G401.6 (cell line): ENCODE measurements at regions not wholly inside any gene's neighbourhood (a gene's known extent, or its start where the extent isn't known, plus 50 kb on each side); places are given as distances from the start of the nearest gene placed in this dataset.
"Not testable (repeated sequence)": the region's sequence is repeated elsewhere in the genome, so short reads cannot be mapped to it uniquely, and the experiment has no call there.

Experiments
- FAIRE-seq: peaks from 2 replicates; lab custom pipeline; 2012; peaks lifted over from hg19 to GRCh38; lab: Jason Lieb, UNC

DNA sequence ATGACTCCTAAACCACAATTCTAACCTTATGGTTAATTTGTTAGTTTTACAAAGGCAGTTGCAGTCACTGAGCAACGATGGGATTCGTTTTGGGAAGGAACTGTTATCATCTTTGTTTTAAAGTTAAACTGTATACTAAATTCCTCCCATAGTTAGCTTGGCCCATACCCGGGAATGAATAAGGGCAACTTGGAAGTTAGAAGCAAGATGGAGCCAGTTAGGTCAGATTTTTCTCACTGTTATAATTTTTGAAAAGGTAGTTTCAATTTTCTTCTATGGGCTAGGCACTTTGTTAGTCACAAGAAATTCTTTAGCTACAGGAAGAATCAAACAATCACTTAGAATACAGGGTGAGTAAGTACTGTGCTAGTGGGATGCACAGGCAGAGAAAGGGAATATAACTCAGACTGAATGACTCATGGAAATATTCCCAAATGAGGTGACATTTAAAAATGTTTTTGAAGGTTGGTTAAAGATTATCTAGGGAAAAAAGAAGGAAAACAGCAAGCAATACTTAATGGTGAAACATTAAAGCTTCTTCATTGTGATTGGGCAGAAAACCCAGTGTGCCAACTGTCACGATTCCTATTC, 153.6 kb downstream of the MAGEB17 start:
- FAIRE-seq = no peak

DNA sequence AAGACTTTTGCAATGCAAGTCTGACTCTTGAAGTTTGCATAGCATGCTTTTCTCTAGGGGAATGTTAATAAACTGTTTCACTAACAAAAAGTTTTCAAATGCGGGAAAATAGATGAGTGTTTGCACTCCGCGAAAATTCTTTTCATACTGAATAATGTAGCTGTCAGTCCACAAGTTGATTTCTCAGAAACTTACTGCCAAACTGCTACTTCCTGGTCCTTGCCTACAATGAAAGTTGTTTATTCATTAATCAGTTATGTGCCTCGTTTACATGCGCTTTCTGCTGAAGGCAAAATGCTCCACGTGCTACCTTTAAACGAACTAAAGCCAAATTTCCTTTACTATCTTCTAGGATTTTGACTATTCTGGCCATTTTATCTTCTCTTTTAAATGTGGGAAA, 166.2 kb downstream of the MAGEB17 start:
- FAIRE-seq = no peak

DNA sequence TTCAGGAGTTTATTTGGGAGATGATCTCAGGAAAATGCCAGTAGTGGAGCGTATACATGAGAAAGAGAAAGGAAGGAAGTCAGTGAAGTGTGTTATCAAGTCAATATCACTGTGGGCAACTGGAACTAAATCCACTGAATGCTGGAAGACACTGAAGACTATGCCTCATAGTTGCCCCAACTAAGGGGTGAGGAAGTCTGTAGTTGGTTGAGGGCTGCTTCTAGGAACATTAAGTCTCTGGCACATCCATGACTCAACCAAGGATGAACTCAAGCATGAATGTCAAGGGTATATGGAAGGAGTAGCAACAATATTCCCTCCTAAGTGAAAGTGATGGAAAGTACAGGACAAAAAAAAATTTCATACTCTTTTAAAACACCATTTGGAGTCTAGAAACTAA, 167.9 kb downstream of the MAGEB17 start:
- FAIRE-seq = no peak

DNA sequence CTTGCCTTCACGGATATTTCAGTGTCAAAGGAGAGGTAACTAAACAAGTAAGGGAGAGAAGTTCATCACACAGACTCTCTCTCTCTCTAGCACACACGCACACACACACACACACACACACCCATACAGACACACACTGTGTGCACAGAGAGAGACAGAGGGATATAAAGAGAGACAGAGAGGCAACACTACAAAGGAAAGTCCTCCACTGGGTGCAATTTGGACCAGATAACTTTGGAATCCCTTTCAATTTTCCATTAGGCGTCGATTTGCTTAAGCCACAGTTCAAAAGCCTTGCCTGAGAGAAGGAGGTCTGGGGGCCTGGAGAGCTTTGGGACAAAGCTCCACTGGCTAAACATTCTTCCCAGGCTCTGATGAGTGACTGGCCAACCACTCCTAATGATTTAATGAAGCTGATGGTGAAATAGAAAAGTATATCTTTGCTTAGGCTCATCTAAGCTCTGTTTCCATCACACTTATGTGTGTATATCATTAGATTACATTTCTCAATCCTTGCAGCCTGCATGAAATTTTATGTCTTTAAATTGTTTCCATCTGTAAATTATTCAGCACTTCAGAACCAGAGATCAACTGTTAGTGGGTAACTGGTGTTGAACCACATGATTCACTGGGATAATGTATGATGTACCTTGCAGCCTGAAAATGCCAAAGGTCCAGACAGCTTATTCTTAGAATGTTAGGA, 180.8 kb downstream of the MAGEB17 start:
- FAIRE-seq = no peak

DNA sequence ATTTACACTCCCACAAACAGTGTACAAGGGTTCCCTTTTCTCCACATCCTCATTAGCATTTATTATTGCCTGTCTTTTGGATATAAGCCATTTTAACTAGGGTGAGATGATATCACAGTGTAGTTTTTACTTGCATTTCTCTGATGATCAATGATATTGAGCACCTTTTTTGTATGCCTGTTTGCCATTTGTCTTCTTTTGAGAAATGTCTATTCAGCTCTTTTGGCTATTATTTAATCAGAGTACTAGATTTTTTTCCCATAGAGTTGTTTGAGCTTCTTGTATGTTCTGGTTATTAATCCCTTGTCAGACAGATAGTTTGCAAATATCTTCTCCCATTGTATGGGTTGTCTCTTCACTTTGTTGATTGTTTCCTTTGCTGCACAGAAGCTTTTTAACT, 190.6 kb downstream of the MAGEB17 start:
- no peak for FAIRE-seq

DNA sequence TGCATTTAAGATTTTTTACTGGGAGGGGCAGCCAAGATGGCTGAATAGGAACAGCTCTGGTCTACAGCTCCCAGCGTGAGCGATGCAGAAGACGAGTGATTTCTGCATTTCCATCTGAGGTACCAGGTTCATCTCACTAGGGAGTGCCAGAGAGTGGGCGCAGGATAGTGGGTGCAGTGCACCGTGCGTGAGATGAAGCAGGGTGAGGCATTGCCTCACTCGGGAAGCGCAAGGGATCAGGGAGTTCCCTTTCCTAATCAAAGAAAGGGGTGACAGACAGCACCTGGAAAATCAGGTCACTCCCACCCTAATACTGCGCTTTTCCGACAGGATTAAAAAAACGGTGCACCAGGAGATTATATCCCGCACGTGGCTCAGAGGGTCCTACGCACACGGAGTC, 192.8 kb downstream of the MAGEB17 start:
- FAIRE-seq = not testable (repeated sequence)

DNA sequence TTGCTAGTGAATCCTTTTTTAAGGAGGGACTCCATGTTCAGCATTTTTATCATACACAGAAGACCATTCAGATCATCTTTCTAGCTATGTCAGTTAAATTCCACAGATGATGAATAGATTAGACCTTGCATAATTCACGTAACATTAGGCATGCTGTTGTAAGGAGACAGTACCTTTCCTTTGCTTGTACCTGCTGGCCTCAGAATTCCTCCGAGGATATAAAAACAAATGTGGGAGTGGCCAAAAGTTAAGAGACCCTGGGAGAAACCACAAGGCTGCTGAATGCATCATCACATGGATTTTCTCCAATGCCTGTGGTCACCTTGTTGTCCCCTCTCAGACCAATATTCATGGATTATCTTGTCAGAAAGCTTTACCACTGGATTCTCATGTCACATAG, 201.4 kb downstream of the MAGEB17 start:
- no peak for FAIRE-seq

DNA sequence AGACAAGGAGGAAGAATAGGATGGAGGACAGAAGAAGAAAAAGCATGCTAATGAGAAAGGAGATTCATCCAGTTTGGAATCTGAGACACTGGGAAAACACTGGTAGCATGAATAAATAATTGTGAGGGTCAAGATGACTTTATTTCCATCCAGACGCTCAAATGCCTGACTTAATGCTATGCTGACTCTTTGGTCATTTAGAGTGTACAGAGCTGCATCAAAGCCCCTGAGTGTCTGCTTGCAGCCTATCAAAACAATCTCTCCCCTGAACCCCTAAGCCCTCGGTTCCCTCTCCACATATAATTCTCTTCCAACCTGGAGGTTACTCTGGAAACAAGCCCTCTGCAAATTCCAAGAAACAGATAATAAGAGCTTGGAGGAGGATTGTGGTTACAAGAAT, 208.8 kb downstream of the MAGEB17 start:
- no peak for FAIRE-seq

DNA sequence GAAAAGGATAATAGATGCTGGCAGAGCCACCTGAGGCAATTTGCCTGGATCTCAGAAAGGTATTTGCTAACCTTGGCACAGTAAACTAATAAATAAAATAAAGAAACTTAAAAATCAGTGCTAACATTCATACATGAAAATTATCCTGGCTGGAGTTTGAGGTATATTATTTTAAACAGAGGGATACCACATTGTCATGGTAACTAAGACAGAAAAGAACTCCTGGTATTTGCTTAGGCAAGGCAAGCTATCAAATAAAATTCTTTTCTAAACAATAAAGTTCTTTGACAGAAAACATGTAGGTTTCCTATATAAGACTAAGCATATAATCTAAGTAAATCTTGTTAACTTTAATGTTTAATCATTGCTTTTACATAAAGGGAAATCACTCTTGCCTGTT, 218.8 kb downstream of the MAGEB17 start:
- no peak for FAIRE-seq

DNA sequence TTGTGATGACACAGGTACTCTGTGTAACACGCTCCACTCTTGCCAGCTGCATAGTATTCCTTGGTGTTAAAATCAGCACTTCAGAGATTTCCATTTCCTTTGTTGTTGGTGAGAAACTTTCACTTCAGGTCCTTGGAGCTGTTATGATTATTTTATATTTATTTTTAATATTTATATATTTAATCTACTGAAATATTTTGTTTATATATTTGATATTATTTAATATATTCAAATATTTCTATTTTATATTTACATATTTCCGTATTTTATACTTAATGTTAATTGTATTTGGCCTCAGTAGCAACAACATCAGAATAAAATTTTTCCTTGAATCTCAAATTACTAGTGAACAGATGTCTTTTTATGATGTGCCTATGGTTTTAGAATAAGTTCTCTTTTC, 225.3 kb downstream of the MAGEB17 start:
- peak; percentile 50 for FAIRE-seq

DNA sequence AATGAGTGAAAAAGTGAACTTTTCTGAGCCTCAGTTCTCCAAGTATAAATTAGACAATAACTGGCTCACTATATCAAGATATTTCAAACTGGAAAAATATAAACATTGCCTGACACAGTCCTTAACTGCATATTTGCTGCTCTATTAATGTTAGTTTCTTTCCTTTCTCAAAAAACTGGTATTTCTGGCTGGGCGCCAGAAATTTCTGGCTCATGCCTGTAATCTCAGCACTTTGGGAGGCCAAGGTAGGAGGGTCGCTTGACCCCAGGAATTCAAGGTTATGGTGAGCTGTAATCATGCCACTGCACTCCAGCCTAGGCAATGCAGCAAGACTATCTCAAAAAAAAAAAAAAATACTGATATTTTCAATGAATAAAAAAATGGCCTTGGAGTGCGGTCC, 227.0 kb downstream of the MAGEB17 start:
- FAIRE-seq = no peak

DNA sequence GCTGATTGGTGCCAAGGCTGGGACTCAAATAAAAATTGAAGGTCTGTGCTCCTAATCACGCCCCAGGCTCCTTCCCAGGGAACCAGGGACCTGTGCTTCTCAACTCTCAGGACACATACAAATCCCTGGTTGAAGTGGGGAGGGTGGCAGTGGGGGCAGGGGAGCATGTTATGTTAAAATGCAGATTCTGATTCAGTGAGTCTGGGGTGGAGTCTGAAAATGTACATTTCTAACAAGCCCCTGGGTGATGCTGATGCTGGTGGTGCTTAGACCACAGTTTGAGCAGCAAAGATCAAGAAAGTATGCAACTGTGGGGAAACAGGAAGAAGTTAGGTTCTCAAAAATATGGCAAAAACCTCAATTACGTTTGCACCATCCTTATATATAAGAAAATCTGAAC, 236.5 kb downstream of the MAGEB17 start:
- FAIRE-seq = no peak

DNA sequence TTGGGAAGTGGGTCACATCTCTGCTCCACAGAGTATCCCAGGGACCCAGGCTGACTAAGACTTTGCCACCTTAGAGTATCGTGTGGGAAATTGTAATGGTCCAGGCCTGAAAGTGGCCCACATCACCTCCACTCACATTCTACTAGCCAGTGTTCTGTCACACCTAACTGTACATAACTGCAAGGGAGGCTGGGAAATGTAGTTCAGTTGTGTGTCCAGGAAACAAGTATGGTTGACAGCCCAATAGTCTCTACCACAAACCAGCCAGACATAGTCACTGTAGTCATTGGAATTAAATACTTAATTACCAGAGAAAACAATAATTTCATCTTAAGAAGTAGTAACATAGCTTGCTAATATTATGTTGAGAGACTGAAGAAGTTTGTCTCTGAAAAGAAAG, 233.4 kb upstream of the S100G start:
- FAIRE-seq = no peak

DNA sequence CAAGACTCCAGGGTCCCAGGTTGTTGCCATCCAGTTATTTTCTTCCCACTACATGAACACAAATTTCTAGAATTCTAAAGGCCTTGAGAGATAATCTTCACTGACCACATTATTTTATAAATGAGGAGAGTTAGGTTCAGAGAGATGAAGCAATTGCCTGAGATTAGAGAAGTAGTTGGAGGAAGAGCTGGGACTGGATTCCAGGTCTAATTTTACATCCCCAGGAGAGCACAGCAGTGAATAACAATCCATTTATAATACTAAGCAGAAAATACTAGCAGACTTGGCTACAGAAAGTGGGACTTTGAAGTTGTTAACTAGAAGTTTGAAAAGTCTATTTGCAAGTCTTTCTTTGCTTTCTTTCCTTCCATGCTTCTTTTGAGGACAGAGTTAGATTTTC, 231.3 kb upstream of the S100G start:
- FAIRE-seq = no peak

DNA sequence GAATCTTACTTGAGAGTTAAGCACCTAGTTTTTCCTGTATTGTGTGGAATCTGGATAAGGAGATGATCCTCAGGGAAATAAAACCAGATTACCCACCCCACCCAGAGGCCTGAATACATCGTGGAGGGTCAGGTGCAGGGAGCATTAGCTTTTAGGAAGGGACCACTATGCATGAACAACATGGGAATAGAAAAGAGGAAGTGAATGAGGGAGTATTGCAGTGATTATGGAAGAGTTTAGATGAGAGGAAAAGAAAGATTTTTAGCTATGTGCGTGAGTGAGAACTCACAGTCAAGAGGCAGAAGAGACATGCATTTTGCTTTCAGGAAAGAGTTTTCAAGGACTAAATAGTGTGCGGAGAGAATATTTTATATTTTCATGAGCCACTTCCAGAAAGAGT, 222.3 kb upstream of the S100G start:
- FAIRE-seq = no peak

DNA sequence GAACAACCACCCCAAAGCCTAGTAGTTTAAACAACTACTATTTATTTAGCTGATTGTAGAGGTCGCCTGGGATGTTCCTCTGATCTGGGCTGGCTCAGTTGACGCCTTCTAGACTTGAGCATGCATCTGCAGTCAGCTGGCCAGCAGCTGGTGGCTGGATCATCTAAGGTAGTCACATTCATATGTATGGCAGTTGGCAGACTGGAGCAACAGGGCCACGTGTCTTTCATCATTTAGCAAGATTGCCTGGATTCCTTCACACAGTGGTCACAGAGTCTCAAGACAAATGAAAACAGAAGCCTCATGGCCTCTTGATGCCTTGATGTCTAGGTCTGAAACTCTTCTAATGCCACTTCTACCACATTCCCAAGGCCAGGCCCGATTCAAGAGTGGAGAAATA, 220.6 kb upstream of the S100G start:
- FAIRE-seq = no peak

DNA sequence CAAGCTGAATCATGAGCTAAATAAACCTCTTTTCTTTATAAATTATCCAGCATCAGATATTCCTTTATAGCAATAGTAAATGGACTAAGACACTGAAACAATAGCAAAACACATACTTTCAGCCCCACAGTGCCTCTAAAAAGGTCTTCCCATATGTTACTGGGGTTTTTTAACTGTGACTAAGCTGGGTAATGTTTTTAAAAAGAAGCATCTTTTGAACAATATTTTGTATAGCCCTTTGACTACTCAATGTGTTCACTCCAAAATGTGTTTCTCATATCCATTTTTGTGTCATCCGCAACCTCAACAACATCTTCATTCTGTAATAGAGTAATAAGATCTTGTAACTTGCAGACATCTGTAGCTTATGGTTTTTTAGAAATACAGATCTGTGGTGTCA, 218.7 kb upstream of the S100G start:
- FAIRE-seq = no peak

DNA sequence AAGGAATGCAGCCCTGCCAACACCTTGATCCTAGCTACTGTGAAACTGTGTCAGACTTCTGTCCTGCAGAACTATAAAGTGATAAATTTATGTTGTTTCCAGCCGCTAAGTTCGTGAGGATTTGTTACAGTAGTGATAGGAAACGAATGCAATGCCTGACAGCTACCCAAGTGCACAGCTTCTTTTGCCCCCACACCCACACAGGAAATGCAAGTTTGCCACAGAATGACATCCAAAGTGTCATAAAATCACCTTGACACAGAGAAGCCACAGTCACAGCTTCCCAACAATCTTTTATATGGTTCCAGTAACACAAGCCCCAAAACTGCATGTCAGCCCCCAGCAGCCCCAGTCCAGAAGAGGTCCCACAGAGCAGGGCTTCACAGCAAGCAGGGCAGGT, 216.9 kb upstream of the S100G start:
- FAIRE-seq = no peak

DNA sequence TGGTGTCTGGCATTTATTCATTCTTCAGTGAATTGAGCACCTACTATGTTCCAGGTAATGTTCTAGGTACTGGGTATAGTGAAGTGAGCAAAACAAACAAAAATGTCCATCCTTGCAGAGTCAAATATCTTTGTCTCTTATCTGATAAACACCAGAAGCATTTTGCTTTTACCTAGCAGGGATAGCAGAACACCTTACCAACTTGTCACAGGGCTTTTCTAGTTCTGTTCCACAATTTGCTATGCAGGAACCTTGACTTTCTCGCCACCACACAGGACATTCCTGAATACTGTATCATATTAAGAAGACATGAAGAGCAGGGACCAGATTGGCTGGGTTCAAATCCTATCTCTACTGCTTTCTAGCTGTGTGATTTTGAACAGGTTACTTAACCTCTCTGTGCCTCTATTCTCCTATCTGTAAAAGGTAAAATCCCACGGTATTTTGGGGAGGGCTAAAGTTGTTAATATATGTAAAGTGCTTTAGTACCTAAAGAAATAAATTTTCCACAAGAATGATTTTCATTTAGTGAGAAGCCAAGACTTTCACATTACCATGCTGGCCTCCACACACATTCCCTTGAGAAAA, 214.5 kb upstream of the S100G start:
- FAIRE-seq = no peak

DNA sequence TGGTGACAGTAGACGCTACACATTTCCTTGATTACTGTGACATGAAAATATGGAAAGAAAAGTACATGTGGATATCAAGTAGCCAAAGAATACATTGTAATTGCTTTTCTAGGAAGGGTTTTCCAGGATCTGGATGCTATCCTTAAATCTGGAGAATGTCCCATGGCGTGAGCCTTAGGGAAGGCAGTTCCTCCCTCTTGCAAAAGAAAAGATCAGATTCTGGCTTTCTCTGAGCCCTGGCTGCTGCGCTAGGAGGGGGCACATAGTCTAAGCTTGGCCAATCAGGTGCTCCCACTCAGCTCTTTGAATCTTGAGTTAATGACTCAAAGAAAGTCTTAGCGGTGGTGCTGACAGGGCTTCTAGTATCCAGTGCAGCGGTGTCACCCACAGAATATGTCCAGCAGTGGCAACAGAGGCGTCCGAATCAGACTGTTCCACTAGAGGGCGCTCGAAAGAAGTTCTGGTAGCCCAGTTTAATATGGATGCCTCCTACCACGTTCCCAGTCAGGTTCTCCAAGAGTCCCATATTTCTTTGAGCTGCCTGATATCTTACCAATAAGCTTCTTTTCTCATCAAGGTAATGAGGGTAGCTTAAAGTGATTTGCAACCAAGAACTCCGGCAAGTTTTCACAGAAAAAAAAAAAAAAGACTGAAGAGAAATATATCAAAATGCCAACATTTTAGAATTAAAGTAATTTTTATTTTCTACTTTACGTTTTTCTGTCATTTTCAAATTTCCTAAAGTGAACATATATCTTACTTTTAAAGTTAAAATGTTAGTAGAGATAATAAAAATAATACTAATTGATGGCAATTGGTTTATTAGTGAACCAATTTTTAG, 213.4 kb upstream of the S100G start:
- peak; percentile 66 for FAIRE-seq

DNA sequence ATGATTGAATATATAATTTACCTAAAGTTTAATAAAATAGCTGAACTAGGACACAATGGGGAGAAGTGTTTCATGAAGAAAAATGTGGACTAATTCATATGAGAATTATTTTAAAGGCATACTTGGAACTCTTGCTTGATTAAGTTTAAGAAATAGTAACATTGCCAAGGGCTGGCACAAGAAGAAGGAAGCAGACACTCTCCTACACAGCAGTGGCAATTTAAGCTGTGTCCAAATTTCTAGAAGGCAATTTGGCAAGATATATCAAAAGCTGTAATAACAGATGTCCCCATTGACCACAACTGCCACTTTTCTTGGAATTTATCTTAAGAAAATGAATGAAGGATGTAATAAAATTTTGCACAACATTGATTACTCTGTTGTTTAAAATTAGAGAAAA, 209.5 kb upstream of the S100G start:
- no peak for FAIRE-seq

DNA sequence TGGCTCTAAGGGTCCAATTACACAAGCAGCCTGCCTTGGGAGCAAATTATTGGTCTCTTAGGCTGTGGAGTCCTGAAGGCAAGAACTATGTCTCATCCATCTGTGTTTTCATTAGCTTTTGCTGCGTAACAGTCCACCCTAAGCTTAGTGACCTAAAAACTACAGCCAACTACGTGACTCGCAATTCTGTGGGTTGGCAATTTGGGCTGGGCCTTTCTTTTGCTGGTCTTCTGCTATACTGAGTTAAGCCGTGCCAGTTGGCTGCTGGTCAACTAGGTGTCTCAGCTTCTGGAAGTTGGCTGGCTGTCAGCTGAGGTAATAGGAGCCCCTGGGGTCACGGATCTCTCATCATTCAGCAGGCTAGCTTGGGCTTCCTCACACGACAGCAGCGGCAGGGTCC, 205.6 kb upstream of the S100G start:
- no peak for FAIRE-seq

DNA sequence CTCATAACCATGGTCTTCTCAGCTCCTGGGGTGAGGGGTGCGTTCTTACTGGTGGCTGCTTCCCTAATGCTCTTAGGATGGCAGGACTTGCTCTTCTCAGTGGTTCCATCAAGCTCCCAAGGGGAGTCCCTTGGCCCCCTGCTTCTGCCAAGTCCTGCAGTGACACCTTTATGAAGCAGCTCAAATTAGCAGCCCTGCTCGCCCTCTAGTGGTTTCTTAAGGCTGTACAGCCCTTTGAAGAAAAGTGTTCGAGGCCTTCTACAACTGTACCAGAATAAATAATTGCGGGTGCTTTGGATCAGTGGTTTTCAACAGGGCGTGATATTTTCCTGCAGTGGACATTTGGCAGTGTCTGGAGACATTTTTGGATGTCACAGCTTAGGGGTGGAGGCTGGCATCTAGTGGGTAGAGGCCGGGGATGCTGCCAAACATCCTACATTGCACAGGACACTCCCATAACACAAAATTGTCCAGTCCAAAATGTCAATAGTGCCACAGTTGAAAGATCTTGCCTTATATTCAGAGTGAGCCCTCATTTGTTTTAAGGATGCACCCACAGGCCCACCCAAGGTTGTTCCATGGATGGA, 204.7 kb upstream of the S100G start:
- no peak for FAIRE-seq
